PFSK-1 (cell line): ENCODE measurements at regions not wholly inside any gene's neighbourhood (a gene's known extent, or its start where the extent isn't known, plus 50 kb on each side); places are given as distances from the start of the nearest gene placed in this dataset.

Experiments
- POLR2AphosphoS5 ChIP-seq: IDR thresholded peaks from 2 replicates; pipeline ENCODE4 v1.6.1; 2012; ENCODE audit warnings: low read depth, mild to moderate bottlenecking, control low read depth, low read length, moderate library complexity
- SIN3A ChIP-seq: IDR thresholded peaks from 2 replicates; pipeline ENCODE4 v1.6.1; 2012; ENCODE audit warnings: mild to moderate bottlenecking, low read length, moderate library complexity, borderline replicate concordance; ENCODE audit not compliant: insufficient read depth
- TAF1 ChIP-seq: IDR thresholded peaks from 2 replicates; pipeline ENCODE4 v1.6.1; 2012; ENCODE audit warnings: low read length, control low read depth, borderline replicate concordance; ENCODE audit not compliant: insufficient read depth
- TF ChIP-seq, protein P1 (sequence below), 2 experiments: IDR thresholded peaks; 2 replicates each; pipeline versions ENCODE4 v1.6.1 to v1.8.0; 2011 to 2012; ENCODE audit warnings: low read depth in 2 of 2, low read length in 2 of 2, control low read depth in 1 of 2, inconsistent platforms in 1 of 2, mild to moderate bottlenecking in 1 of 2, moderate library complexity in 1 of 2; ENCODE audit not compliant: insufficient read depth in 1 of 2

GRCh38 chr12:30420561-30420960, 275.1 kb downstream of the IPO8 start:
- TF ChIP-seq, protein P1, sequence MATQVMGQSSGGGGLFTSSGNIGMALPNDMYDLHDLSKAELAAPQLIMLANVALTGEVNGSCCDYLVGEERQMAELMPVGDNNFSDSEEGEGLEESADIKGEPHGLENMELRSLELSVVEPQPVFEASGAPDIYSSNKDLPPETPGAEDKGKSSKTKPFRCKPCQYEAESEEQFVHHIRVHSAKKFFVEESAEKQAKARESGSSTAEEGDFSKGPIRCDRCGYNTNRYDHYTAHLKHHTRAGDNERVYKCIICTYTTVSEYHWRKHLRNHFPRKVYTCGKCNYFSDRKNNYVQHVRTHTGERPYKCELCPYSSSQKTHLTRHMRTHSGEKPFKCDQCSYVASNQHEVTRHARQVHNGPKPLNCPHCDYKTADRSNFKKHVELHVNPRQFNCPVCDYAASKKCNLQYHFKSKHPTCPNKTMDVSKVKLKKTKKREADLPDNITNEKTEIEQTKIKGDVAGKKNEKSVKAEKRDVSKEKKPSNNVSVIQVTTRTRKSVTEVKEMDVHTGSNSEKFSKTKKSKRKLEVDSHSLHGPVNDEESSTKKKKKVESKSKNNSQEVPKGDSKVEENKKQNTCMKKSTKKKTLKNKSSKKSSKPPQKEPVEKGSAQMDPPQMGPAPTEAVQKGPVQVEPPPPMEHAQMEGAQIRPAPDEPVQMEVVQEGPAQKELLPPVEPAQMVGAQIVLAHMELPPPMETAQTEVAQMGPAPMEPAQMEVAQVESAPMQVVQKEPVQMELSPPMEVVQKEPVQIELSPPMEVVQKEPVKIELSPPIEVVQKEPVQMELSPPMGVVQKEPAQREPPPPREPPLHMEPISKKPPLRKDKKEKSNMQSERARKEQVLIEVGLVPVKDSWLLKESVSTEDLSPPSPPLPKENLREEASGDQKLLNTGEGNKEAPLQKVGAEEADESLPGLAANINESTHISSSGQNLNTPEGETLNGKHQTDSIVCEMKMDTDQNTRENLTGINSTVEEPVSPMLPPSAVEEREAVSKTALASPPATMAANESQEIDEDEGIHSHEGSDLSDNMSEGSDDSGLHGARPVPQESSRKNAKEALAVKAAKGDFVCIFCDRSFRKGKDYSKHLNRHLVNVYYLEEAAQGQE (IDR thresholded peaks at IDR 0.05; ENCODE audit: insufficient read depth in 1 of 2, low read depth in 2 of 2, low read length in 2 of 2) = no peak
- TF ChIP-seq POLR2AphosphoS5 = no peak
- no peak for TF ChIP-seq SIN3A
- no peak for TF ChIP-seq TAF1
